GM21723 (cell line): ENCODE measurements at regions not wholly inside any gene's neighbourhood (a gene's known extent, or its start where the extent isn't known, plus 50 kb on each side); places are given as distances from the start of the nearest gene placed in this dataset.
"Not testable (repeated sequence)": the region's sequence is repeated elsewhere in the genome, so short reads cannot be mapped to it uniquely, and the experiment has no call there.

Source experiments
- ATAC-seq: cut with Tn5 transposase; IDR thresholded peaks from one replicate; pipeline ENCODE4 v1.9.1; 2021; ENCODE audit warnings: mild to moderate bottlenecking, moderate library complexity; ENCODE audit not compliant: unreplicated experiment

GRCh38 chr10:26355241-26355640 lies 82.9 kb upstream of the APBB1IP start:
- ATAC-seq = no peak

- no peak for ATAC-seq
Measured at GRCh38 chr10:26357203-26357602, 80.9 kb upstream of the APBB1IP start.

DNA sequence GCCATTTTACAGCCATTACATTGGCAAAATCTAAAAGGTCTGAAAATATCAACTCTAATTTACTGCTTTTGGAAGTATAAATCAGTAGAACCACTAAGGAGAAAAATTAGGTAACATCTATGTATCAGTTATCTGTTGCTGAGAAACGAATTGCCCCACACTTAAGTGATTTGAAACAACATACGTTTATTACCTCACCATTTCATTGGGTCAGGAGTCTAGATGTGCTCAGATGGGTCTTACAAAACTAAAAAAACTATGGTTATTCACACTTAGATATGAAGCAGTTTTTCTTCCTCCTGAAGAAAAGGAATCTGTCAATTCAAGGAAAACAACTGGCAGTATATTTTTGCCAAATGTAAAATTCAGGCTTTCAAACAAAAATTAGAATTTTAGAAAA lies 80.1 kb upstream of the APBB1IP start:
- no peak for ATAC-seq

GRCh38 chr10:26359670-26360069 lies 78.5 kb upstream of the APBB1IP start:
- ATAC-seq = no peak

DNA sequence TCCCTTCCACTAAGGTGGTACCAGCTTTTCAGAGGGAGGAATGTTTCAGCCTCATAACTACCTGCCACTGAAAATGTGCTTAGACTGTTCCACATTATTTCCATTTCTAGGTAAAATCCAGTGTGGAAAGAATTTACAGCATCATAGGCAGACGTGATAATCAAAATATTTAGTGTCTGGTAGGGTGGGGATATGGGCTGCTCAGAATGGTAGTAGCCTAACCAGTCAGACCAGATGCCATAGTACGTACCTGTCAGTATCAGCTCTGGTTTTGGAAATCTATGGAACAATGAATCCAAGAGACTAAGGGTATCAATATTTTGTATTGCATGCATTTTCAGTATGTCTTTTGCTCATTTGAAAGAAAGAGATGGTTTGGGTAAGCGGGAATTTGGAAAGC lies 76.8 kb upstream of the APBB1IP start:
- no peak for ATAC-seq

GRCh38 chr10:26361971-26362370 lies 76.2 kb upstream of the APBB1IP start:
- ATAC-seq = no peak

GRCh38 chr10:26365681-26366358 lies 72.3 kb upstream of the APBB1IP start:
- no peak for ATAC-seq

GRCh38 chr10:26367035-26367434 lies 71.1 kb upstream of the APBB1IP start:
- ATAC-seq = not testable (repeated sequence)

DNA sequence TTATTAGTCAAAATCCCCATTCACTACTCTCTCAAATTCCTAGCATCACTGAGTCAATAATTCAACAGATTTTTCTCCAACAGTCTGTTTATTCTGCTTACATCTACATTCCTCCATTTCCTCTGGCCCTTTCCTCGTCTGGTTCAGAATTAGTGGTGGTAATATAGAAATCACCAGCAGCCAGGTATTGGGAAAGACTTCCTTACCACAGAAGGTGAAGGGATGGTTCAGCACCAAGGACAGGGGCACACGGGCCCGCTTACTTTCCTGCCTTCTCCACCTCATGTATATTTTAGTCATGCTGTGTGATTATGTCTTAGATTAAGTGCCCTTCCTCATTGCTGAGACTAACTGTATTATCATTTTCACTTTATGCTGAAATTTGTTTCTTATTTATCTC lies 70.4 kb upstream of the APBB1IP start:
- peak; percentile 58 for ATAC-seq

DNA sequence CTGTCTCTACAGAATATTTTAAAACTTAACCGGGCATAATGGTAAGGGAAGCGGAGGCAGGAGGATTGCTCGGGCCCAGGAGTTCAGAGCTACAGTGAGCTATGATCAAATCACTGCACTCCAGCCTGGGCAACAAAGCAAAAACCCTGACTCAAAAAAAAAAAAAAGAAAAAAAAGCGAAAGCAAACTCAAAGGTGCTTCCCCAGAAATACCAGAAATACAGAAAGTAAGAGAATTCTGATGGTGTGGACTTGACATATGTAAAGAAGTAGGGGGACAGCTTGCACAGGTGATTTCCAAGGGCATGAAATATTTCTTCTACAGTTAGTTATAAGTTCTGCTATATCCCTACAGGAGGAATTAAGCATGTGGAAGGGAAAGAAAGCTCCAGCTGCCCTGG lies 69.7 kb upstream of the APBB1IP start:
- peak; percentile 54 for ATAC-seq

DNA sequence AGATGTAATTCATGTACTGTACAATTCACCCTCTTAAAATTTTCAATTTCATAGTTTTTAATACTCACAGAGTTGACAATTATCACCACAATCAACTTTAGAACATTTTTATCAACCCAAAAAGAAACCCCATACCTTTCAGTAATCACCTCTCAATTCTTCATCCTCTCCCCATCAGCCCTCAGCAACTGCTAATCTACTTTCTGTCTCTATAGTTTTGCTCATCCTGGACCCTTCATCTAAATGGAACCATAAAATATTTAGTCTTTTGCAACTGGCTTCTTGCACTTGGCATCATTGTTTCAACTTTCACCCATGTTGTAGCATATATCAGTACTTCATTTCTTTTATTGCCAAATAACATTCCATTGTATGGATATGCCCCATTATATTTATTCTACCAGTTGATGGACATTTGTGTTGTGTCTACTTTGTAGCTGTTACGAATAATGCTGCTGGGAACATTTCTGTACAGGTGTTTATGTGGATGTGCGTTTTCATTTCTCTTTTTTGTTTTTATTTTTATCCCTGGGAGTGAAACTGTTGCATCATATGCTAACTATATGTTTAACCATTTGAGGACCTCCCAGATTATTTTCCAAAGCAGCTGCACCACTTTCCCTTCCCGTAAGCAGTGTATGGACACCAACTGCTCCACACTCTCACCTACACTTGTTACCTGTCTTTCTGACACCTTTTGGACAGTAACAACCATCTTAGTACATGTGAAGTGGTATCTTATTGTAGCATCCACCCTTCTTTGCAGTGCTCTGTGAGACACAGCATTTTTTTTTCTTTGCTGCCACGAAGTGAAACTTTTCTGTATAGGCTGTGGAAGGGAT lies 65.4 kb upstream of the APBB1IP start:
- ATAC-seq = peak; percentile 77

- ATAC-seq = no peak
Measured at GRCh38 chr10:26374426-26374825, 63.7 kb upstream of the APBB1IP start.

DNA sequence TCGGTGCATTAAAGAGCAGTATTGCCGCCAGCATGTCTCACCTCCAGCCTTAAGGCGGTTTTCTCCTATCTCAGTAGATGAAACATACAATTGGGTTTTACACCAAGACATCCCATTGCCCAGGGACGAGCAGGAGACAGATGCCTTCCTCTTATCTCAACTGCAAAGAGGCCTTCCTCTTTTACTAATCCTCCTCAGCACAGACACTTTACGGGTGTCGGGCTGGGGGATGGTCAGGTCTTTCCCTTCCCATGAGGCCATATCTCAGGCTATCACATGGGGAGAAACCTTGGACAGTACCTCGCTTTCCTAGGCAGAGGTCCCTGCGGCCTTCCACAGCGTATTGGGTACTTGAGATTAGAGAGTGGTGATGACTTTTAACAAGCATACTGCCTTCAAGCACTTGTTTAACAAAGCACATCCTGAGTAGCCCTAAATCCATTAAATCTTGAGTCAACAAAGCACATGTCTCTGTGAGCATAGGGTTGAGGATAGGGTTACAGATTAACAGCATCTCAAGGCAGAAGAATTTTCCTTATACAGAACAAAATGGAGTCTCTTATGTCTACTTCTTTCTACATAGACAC lies 60.8 kb upstream of the APBB1IP start:
- ATAC-seq = not testable (repeated sequence)

DNA sequence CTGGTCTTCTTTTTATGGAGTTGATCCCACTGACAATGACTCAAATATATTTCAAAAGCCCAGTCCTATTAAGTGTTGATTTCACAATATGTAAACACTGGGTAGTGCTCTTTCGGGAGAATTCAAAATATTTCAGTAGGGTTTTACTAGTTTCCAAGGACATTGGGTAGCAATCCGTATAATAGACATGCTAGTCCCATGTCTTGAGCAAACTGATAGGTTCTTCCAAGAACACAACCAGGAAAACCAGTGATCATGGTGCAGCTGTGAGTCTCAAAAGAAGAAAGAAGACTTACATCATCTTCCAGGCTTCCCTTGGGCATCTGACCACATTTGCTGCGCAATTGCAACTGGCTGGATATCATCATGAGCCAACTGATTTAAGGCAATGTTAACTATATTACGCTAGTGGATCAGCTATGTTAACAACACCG lies 59.3 kb upstream of the APBB1IP start:
- ATAC-seq = no peak

DNA sequence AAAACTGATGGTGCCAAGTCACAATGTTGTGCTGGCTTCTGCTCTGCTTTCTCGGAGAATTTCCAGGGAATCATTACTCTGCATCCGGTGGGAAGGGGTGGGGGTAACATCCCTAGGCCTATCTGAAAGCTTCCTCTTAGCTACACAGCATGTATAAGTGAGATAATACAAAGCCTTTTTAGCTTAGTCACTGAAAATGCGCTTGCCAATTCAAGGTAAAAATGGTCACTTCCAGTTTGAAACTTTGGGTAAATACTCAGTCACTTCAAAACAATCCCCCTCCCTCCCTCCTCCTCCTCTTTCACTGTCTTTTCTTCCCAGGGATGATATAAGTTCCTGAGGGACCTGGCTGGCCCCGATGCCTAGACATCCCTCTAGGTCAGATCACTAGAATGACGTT lies 57.3 kb upstream of the APBB1IP start:
- no peak for ATAC-seq

DNA sequence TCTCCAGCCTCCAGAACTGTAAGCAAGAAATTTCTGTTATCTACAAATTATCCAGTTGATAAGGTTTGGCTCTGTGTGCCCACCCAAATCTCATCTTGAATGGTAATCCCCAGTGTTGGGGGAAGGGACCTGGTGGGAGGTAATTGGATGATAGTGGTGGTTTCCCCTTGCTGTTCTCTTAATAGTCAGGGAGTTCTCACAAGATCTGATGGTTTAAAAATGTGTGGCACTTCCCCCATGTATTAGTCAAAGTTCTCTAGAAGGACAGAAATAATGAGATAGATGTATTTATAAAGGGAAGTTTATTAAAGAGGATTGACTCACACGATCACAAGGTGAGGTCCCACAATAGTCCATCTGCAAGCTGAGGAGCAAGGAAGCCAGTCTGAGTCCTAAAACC lies 56.2 kb upstream of the APBB1IP start:
- ATAC-seq = no peak

DNA sequence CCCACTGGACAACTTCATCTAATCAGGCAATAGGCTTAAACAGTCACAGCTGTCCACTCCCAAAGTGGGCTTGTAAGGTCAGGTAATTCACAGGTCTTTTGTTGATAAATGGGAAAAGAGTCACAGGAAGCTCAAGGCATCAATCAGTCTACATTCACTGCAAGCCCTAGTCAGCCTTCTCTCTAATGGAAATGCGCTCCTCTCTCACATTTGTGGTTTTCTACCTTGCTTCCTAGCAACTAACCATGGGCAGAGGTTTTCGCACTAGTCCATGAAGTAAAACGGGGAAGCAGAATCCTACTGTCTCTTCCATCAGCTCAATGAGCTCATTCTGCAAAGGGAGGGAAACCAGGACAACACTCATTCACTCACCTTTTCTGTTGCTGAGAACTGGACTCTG lies 53.5 kb upstream of the APBB1IP start:
- ATAC-seq = no peak

- ATAC-seq = peak; percentile 65
Measured at GRCh38 chr10:26385443-26385842, 52.7 kb upstream of the APBB1IP start.

- ATAC-seq = no peak
Measured at GRCh38 chr10:26386781-26387180, 51.4 kb upstream of the APBB1IP start.
